ENCODE measurements at regions not wholly inside any gene's neighbourhood (a gene's known extent, or its start where the extent isn't known, plus 50 kb on each side); places are given as distances from the start of the nearest gene placed in this dataset.

GRCh38 chr7:21135437-21135836 is 292.4 kb upstream of the SP4 start:
- TF ChIP-seq ZFX (IDR thresholded peaks at IDR 0.05; ENCODE audit: borderline replicate concordance) (no peak), CTCF (IDR thresholded peaks at IDR 0.05) (no peak)
